ENCODE measurements at regions not wholly inside any gene's neighbourhood (a gene's known extent, or its start where the extent isn't known, plus 50 kb on each side); places are given as distances from the start of the nearest gene placed in this dataset.

- Histone ChIP-seq H2AFZ (ENCODE audit: low read depth, low read length) (no peak overlapping the region), H3K9me1 (ENCODE audit: control insufficient read depth, insufficient read depth, low read length) (no peaks in the 10 kb centered on the region), H3K27me3 (ENCODE audit: control insufficient read depth in 2 of 2, insufficient read depth in 2 of 2, low read length in 2 of 2) (no peaks in the 10 kb centered on the region), H3K4me3 (no peak overlapping the region), H3K9me3 (replicated peaks; ENCODE audit: control insufficient read depth, insufficient read depth, low read depth, low read length) (no peaks in the 10 kb centered on the region), H3K79me2 (ENCODE audit: control insufficient read depth, insufficient read depth, low read length) (no peaks in the 10 kb centered on the region), H3K4me2 (ENCODE audit: insufficient read depth, low read length) (no peak overlapping the region), H3K9ac (ENCODE audit: insufficient read depth in 1 of 2, low read depth in 2 of 2, low read length in 2 of 2) (no peak overlapping the region), H3K27ac (ENCODE audit: extremely low read depth, low read depth, low read length) (no peak overlapping the region), H3K4me1 (replicated peaks in 1 of 2; ENCODE audit: control insufficient read depth in 2 of 2, insufficient read depth in 2 of 2, low read length in 2 of 2) (peaks cover 0 to 14% of the 10 kb centered on the region in 2 experiments; a peak in 3 of 5 replicates), H3K36me3 (ENCODE audit: control insufficient read depth, insufficient read depth, low read length) (no peaks in the 10 kb centered on the region), H4K20me1 (replicated peaks; ENCODE audit: control insufficient read depth, insufficient read depth, low read length) (no peaks in the 10 kb centered on the region)
- intact Hi-C loops (cut with micrococcal nuclease) (no loop called here), in situ Hi-C loops (cut with MboI) (no loop called here)
- DNase-seq (ENCODE audit: extremely low read depth in 1 of 4, low spot score in 3 of 4) (peak in 1 of 4 experiments; percentile 31), FAIRE-seq (no peak), ATAC-seq (no peak)
- BruUV-seq (replicated peaks) = no TSS peak
- POLR2A ChIA-PET = interaction anchor here (0.7 kb wide), 1 partner anchor 52 kb away, joined by 3 read pairs; no protein-coding TSS in a partner anchor
- peak; percentile 49 for TF ChIP-seq TCF3 (CRISPR knock-in tag; IDR thresholded peaks at IDR 0.05)
- TF ChIP-seq CBFA2T3 (IDR thresholded peaks at IDR 0.05) = peak; percentile 56
- TF ChIP-seq GTF3C2 (IDR thresholded peaks at IDR 0.05; ENCODE audit: borderline replicate concordance, extremely low read depth, insufficient read length) = no peak
- peak; percentile 22; the same call in 1 of the 2 replicates for TF ChIP-seq NCOR1 (IDR thresholded peaks at IDR 0.05)
- peak; percentile 60 for TF ChIP-seq TAL1 (IDR thresholded peaks at IDR 0.05)
- no peak for TF ChIP-seq CBFB (CRISPR knock-in tag; IDR thresholded peaks at IDR 0.05)
- TF ChIP-seq ZNF740 (CRISPR knock-in tag; IDR thresholded peaks at IDR 0.05) = no peak
- no peak for TF ChIP-seq ZNF740 (tag; IDR thresholded peaks at IDR 0.05)
- no peak for TF ChIP-seq ZNF79 (CRISPR knock-in tag; IDR thresholded peaks at IDR 0.05; ENCODE audit: low read depth)
- TF ChIP-seq ZNF445 (CRISPR knock-in tag; IDR thresholded peaks at IDR 0.05; ENCODE audit: low read depth) = no peak
- TF ChIP-seq ARID1B (IDR thresholded peaks at IDR 0.05) = peak; percentile 40
- no peak for TF ChIP-seq PCBP1 (IDR thresholded peaks at IDR 0.05; ENCODE audit: low read depth, low read length, poor library complexity, severe bottlenecking)
- TF ChIP-seq CTCFL (IDR thresholded peaks at IDR 0.05; ENCODE audit: borderline replicate concordance, insufficient read depth, low read depth, low read length, poor library complexity, severe bottlenecking) = no peak
- TF ChIP-seq SMARCA4 (IDR thresholded peaks at IDR 0.05) = no peak
- no peak for TF ChIP-seq HEY1 (CRISPR knock-in tag; IDR thresholded peaks at IDR 0.05; ENCODE audit: borderline replicate concordance)
- 0 out of 2 replicates have a peak, but pooled peaks have one; percentile 27 for TF ChIP-seq TEAD4 (IDR thresholded peaks at IDR 0.05; ENCODE audit: low read length)
- no peak for TF ChIP-seq TEAD4 (CRISPR knock-in tag; IDR thresholded peaks at IDR 0.05; ENCODE audit: borderline replicate concordance)
- TF ChIP-seq CBFA2T2 (conservative IDR thresholded peaks at IDR 0.05) = peak; percentile 57
- CTCF ChIA-PET (ENCODE audit: low intra/inter-chr PET ratio) = no interaction called here
- WGBS (ENCODE audit: insufficient coverage, low coverage, missing lambda C conversion rate) = 38% methylated on average over 4 of the region's 4 CpGs
Measured at GRCh38 chr14:71464840-71465239, 467.4 kb upstream of the RGS6 start.

Measured in K562 (cell line).